Stimulated activated memory B cell treated with anti-CD40 and anti-IgM and Interleukin-4, amounts not matched to agents 10 μg/mL and 1 μg/mL and 100 μg/mL, for 72 hours (primary cell): ENCODE measurements at regions not wholly inside any gene's neighbourhood (a gene's known extent, or its start where the extent isn't known, plus 50 kb on each side); places are given as distances from the start of the nearest gene placed in this dataset.

Experiments
- ATAC-seq: fragments of 150-1000 bp; cut with Tn5 transposase; 2 replicates; pipeline ENCODE4 v1.10.0; 2021
- H3K27ac Mint-ChIP-seq: one replicate; pipeline ENCODE4 v1.8.0; 2022; ENCODE audit warnings: mild to moderate bottlenecking, mixed read lengths
- H3K27me3 Mint-ChIP-seq: one replicate; pipeline ENCODE4 v1.8.0; 2022; ENCODE audit warnings: mixed read lengths
- H3K36me3 Mint-ChIP-seq: one replicate; pipeline ENCODE4 v1.8.0; 2022; ENCODE audit warnings: mixed read lengths
- H3K4me1 Mint-ChIP-seq: one replicate; pipeline ENCODE4 v1.8.0; 2022; ENCODE audit warnings: mixed read lengths
- H3K4me3 Mint-ChIP-seq: one replicate; pipeline ENCODE4 v1.8.0; 2022; ENCODE audit warnings: mild to moderate bottlenecking, moderate library complexity, mixed read lengths
- H3K9me3 Mint-ChIP-seq: one replicate; pipeline ENCODE4 v1.8.0; 2022; ENCODE audit warnings: mixed read lengths

GRCh38 chr20:22509843-22510147, 74.6 kb downstream of the FOXA2 start:
- no peak for ATAC-seq
- Mint-ChIP-seq H3K4me1 (no peaks in the 10 kb centered on the region), H3K36me3 (no peaks in the 10 kb centered on the region), H3K4me3 (no peak overlapping the region), H3K27me3 (no peaks in the 10 kb centered on the region), H3K9me3 (no peaks in the 10 kb centered on the region), H3K27ac (no peak overlapping the region)

DNA sequence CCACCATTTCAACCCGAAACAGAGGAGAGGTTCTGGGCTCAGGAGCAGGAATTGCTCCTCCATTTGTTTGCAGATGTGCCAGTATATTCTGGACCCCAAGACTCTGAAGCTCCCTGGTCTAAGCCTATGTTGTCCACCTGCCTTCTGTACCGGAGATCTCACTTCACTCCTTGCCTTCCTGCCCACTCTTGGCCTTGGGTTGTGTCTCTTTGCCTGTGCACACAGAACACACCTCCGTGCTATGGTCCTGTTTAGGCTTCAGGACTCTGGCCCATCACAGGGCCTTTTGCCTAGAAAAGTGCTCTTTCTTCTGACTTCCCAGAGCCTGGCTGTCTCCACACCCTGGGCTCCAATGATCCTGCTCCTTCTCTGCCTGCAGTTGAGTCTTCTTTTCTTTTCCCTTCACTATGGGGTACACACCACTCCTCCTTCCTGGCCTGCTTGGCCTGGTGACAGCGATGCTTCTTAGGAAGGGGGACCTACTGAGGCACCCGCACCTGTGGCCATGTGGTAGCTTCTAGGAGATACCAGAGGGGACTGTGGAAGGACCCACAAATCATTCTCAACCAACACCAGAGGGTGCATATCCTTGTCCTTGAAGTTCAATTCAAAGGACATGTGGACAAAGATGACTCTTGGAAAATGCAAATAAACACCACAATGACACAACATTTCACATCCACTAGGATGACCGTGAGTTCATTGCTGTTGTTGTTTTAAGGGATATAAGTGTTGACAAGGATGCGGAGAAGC, 75.1 kb downstream of the FOXA2 start:
- ATAC-seq, result no peak
- no peaks in the 10 kb centered on the region for H3K36me3 Mint-ChIP-seq
- H3K27ac Mint-ChIP-seq, result no peak overlapping the region
- no peaks in the 10 kb centered on the region for H3K9me3 Mint-ChIP-seq
- no peaks in the 10 kb centered on the region for H3K27me3 Mint-ChIP-seq
- H3K4me3 Mint-ChIP-seq, result no peak overlapping the region
- no peaks in the 10 kb centered on the region for H3K4me1 Mint-ChIP-seq

- no peaks in the 10 kb centered on the region for H3K36me3 Mint-ChIP-seq
- H3K4me3 Mint-ChIP-seq, result no peak overlapping the region
- ATAC-seq, result no peak
- no peaks in the 10 kb centered on the region for H3K9me3 Mint-ChIP-seq
- H3K27me3 Mint-ChIP-seq, result no peaks in the 10 kb centered on the region
- H3K27ac Mint-ChIP-seq, result no peak overlapping the region
- no peaks in the 10 kb centered on the region for H3K4me1 Mint-ChIP-seq
Measured at GRCh38 chr20:22508426-22508825, 75.9 kb downstream of the FOXA2 start.

GRCh38 chr20:22507240-22507961, 77.0 kb downstream of the FOXA2 start:
- no peaks in the 10 kb centered on the region for H3K27me3 Mint-ChIP-seq
- H3K9me3 Mint-ChIP-seq, result no peaks in the 10 kb centered on the region
- no peaks in the 10 kb centered on the region for H3K36me3 Mint-ChIP-seq
- no peak for ATAC-seq
- no peak overlapping the region for H3K4me3 Mint-ChIP-seq
- H3K27ac Mint-ChIP-seq, result no peak overlapping the region
- H3K4me1 Mint-ChIP-seq, result no peaks in the 10 kb centered on the region

- no peak overlapping the region for H3K4me3 Mint-ChIP-seq
- H3K27me3 Mint-ChIP-seq, result no peaks in the 10 kb centered on the region
- H3K36me3 Mint-ChIP-seq, result no peaks in the 10 kb centered on the region
- H3K27ac Mint-ChIP-seq, result no peak overlapping the region
- H3K4me1 Mint-ChIP-seq, result no peaks in the 10 kb centered on the region
- no peaks in the 10 kb centered on the region for H3K9me3 Mint-ChIP-seq
- ATAC-seq, result no peak
Measured at GRCh38 chr20:22506827-22507226, 77.5 kb downstream of the FOXA2 start.

DNA sequence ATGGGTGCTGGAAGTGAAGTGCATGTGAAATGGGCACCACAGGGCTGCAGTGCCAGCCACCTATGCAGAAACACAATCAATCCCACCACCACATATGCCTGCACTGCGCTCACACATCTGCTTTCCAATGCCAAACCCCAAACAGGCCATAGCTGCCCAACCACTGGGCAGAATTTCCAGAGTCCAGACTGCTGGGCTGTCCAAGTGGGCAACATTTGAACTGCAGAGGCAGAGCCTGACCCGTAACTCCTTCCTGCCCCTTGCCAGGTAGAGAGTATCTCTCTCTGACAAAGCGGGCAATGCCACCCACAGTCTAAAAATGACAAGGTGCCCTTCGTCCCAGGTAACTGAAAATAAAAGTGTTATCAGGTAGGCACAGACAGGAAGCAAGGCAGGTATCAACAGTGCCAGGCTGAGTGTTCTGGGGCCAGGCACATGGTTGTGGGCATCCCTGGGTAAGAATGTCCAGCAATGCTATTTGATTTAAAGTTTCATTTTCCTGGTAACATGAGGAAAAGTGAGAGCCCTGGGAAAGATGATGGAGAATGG, 79.5 kb downstream of the FOXA2 start:
- Mint-ChIP-seq H3K36me3 (no peaks in the 10 kb centered on the region), H3K9me3 (no peaks in the 10 kb centered on the region), H3K27me3 (no peaks in the 10 kb centered on the region), H3K27ac (no peak overlapping the region), H3K4me1 (no peaks in the 10 kb centered on the region), H3K4me3 (no peak overlapping the region)
- no peak for ATAC-seq

- H3K27ac Mint-ChIP-seq, result no peak overlapping the region
- no peaks in the 10 kb centered on the region for H3K36me3 Mint-ChIP-seq
- H3K4me1 Mint-ChIP-seq, result no peaks in the 10 kb centered on the region
- ATAC-seq, result no peak
- no peaks in the 10 kb centered on the region for H3K27me3 Mint-ChIP-seq
- peaks cover 1% of the 10 kb centered on the region for H3K9me3 Mint-ChIP-seq
- H3K4me3 Mint-ChIP-seq, result no peak overlapping the region
Measured at GRCh38 chr20:22503577-22503976, 80.8 kb downstream of the FOXA2 start.

DNA sequence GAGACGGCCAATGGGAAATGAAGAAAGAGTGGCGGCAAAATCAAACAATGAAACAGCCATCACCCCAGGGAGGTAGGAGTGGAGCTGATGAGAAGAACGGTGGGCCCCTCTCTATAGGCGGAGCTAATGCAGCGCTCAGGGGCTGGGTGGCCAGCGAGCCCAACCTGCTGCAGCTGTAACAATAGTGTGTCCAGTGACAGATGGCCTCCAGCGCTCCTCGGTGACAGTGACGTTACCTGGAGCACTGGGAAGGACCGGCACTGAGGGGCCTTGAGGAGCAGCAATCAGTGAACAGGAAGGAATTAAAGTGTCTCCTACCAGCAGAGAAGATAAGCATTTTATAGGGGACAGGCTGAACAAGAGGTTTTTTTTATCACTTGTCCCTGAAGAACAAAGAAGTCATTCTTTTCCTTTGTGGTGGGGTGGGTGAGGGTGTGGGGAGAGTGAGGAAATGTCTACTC, 81.6 kb downstream of the FOXA2 start:
- no peak for ATAC-seq
- Mint-ChIP-seq H3K4me1 (no peaks in the 10 kb centered on the region), H3K36me3 (no peaks in the 10 kb centered on the region), H3K27ac (no peak overlapping the region), H3K27me3 (no peaks in the 10 kb centered on the region), H3K4me3 (no peak overlapping the region), H3K9me3 (peaks cover 2% of the 10 kb centered on the region)

DNA sequence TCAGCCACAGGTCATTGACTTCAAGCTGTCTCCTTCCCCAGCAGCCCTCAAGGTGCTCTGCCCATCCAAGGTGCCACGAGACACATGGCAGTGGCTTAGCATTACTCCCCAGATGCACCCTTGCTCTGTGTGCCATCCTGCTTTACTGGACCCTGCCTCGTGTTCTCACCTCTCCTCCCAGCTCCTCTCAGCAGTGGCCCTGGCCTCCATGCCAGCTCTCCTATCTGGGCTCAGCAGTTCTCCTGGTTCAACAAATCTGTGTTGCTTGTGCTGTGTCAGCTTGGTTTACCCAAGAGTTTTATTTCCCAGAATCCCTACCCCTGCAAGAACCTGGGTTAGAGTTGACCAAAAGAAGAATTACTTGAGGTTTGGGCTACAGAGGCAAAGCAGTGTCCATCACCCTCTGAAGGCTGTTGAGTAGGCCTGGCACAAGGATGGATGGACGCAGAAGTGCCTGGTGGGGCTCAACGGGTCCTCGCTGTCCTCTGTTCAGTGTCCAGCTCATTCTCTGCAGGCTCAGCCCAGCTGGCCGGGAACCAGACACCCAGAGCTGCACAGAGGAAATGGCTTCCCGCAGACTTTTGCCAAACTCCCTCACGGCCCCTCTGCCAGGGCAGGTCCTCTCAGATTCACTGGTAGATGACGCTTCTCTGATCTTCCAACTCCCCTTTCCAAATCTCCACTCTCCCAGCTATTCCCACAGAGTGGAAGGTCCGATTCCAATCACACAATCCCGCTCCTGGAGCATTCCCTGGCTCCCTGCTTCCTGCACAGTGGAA, 82.6 kb downstream of the FOXA2 start:
- H3K36me3 Mint-ChIP-seq, result no peaks in the 10 kb centered on the region

GRCh38 chr20:22501034-22501433, 83.3 kb downstream of the FOXA2 start:
- Mint-ChIP-seq H3K27me3 (no peaks in the 10 kb centered on the region), H3K27ac (no peak overlapping the region), H3K36me3 (no peaks in the 10 kb centered on the region), H3K4me1 (no peaks in the 10 kb centered on the region), H3K4me3 (no peak overlapping the region), H3K9me3 (peaks cover 2% of the 10 kb centered on the region)
- no peak for ATAC-seq

More for the DNA sequence above, 82.6 kb downstream of the FOXA2 start:
- no peak for ATAC-seq
- H3K9me3 Mint-ChIP-seq, result peaks cover 2% of the 10 kb centered on the region
- no peaks in the 10 kb centered on the region for H3K27me3 Mint-ChIP-seq
- no peak overlapping the region for H3K27ac Mint-ChIP-seq
- no peak overlapping the region for H3K4me3 Mint-ChIP-seq
- H3K4me1 Mint-ChIP-seq, result no peaks in the 10 kb centered on the region

DNA sequence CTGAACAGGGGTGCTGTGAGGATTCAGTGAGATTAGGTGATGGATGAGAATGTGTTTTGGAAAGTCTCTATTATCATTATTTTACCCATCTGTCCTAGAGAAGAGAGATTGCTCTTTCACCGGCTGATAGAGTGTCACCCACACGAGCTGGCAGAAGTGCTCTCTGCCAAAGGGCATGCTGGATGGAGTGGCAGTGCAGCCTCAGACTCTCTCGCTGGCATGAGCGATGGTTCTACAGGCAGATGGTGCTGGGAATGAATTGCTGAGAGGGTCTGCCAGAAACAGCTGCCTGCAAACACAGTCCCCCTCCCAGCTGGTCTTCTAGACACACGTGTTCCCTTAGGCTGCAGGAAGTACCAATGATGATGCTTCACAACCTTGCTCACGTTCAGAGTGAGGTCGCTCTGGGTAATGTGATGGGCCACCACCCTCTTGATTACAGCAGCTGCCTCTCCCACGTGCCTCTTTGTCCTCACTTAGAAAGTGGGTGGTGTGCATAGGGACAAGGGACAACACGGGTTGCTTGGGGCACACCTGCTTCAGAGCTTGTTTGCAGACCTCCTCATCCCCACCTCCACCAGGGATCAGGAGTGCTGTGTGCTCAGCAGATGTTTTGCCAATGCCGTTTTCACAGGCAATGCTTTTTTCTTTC, 84.7 kb downstream of the FOXA2 start:
- no peaks in the 10 kb centered on the region for H3K36me3 Mint-ChIP-seq
- no peaks in the 10 kb centered on the region for H3K27me3 Mint-ChIP-seq
- H3K9me3 Mint-ChIP-seq, result peaks cover 2% of the 10 kb centered on the region
- no peak overlapping the region for H3K27ac Mint-ChIP-seq
- H3K4me1 Mint-ChIP-seq, result no peaks in the 10 kb centered on the region
- no peak overlapping the region for H3K4me3 Mint-ChIP-seq
- ATAC-seq, result no peak

GRCh38 chr20:22496817-22497216, 87.6 kb downstream of the FOXA2 start:
- Mint-ChIP-seq H3K4me3 (no peak overlapping the region), H3K36me3 (no peaks in the 10 kb centered on the region), H3K4me1 (no peaks in the 10 kb centered on the region), H3K9me3 (peaks cover 2% of the 10 kb centered on the region), H3K27me3 (no peaks in the 10 kb centered on the region), H3K27ac (no peak overlapping the region)
- ATAC-seq, result no peak

DNA sequence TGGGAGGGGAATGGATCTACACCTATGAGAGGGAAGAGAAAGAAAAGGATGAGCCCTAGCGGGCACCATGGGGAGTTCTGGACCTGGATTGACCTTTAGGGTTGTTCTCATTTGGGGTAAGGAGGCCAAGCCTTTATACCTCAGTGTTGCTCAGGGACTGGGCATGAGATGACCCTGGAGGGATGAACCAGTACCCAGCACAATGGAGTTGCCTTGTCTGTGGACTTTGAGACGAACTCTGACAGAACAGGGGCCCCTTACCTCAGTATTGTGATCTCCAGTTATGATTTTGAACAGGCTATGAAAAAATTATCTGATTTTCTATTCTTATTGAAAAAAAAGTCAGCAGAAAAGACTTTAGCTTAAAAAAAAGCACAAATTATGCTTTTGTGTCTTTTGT, 88.6 kb downstream of the FOXA2 start:
- Mint-ChIP-seq H3K36me3 (no peaks in the 10 kb centered on the region), H3K9me3 (peaks cover 2% of the 10 kb centered on the region), H3K27me3 (no peaks in the 10 kb centered on the region), H3K27ac (no peak overlapping the region), H3K4me1 (no peaks in the 10 kb centered on the region), H3K4me3 (no peak overlapping the region)
- ATAC-seq, result no peak

GRCh38 chr20:22495172-22495571, 89.2 kb downstream of the FOXA2 start:
- no peaks in the 10 kb centered on the region for H3K36me3 Mint-ChIP-seq
- no peak for ATAC-seq
- no peak overlapping the region for H3K4me3 Mint-ChIP-seq

DNA sequence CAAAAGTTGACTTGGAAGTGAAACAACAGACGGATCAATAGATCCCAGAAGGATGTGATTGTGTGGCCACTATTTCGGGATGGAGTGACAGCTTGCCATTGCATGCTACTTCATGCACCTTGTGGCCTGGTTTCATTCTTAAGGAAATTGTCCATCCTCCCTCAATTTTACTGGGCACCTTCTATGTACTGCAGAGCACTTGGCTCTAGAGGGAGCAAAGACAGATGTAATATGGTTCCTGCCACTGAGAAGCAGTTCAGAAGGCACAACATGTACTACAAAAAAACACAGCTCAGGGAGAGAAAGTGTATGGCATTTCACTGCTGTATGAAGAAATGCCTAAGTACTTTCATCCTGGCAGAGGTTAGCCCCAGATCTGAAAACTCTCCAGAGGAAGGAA, 91.9 kb downstream of the FOXA2 start:
- H3K27ac Mint-ChIP-seq, result no peak overlapping the region

More at GRCh38 chr20:22495172-22495571, 89.2 kb downstream of the FOXA2 start:
- Mint-ChIP-seq H3K9me3 (peaks cover 2% of the 10 kb centered on the region), H3K27me3 (no peaks in the 10 kb centered on the region), H3K4me1 (no peaks in the 10 kb centered on the region), H3K27ac (no peak overlapping the region)

More for the DNA sequence above, 91.9 kb downstream of the FOXA2 start:
- peaks cover 5% of the 10 kb centered on the region for H3K9me3 Mint-ChIP-seq
- no peak for ATAC-seq
- no peaks in the 10 kb centered on the region for H3K27me3 Mint-ChIP-seq
- no peaks in the 10 kb centered on the region for H3K4me1 Mint-ChIP-seq
- no peak overlapping the region for H3K4me3 Mint-ChIP-seq
- H3K36me3 Mint-ChIP-seq, result no peaks in the 10 kb centered on the region
